Occipital lobe (tissue), 1 donor: ENCODE measurements at regions not wholly inside any gene's neighbourhood (a gene's known extent, or its start where the extent isn't known, plus 50 kb on each side); places are given as distances from the start of the nearest gene placed in this dataset.
"Not testable (repeated sequence)": the region's sequence is repeated elsewhere in the genome, so short reads cannot be mapped to it uniquely, and the experiment has no call there.

Experiments used
- DNase-seq: peaks from one replicate; lab custom pipeline; 2025; lab: John Stamatoyannopoulos, UW

- no peak for DNase-seq
Observed at GRCh38 chr1:104019675-104020049, 270.0 kb downstream of the AMY1C start.

GRCh38 chr1:104028416-104029035, 278.8 kb downstream of the AMY1C start:
- no peak for DNase-seq

- DNase-seq: no peak
Observed at GRCh38 chr1:104029456-104029970, 279.8 kb downstream of the AMY1C start.

- DNase-seq: no peak
Observed at GRCh38 chr1:104056786-104057185, 307.1 kb downstream of the AMY1C start.

GRCh38 chr1:104057219-104057898, 307.7 kb downstream of the AMY1C start:
- DNase-seq: not testable (repeated sequence)

- DNase-seq: not testable (repeated sequence)
Observed at GRCh38 chr1:104061637-104062036, 311.9 kb downstream of the AMY1C start.

GRCh38 chr1:104064399-104064798, 314.7 kb downstream of the AMY1C start:
- DNase-seq: no peak

- no peak for DNase-seq
Observed at GRCh38 chr1:104072915-104073371, 323.2 kb downstream of the AMY1C start.

GRCh38 chr1:104073463-104073902, 323.8 kb downstream of the AMY1C start:
- no peak for DNase-seq

GRCh38 chr1:104082221-104082620, 332.5 kb downstream of the AMY1C start:
- no peak for DNase-seq

- DNase-seq: no peak
Observed at GRCh38 chr1:104084380-104084779, 334.7 kb downstream of the AMY1C start.

GRCh38 chr1:104092698-104093097, 343.0 kb downstream of the AMY1C start:
- DNase-seq: no peak

GRCh38 chr1:104098837-104099236, 349.1 kb downstream of the AMY1C start:
- no peak for DNase-seq

- no peak for DNase-seq
Observed at GRCh38 chr1:104100115-104100514, 350.4 kb downstream of the AMY1C start.

- DNase-seq: no peak
Observed at GRCh38 chr1:104105465-104105864, 355.8 kb downstream of the AMY1C start.

- no peak for DNase-seq
Observed at GRCh38 chr1:104120525-104120924, 370.8 kb downstream of the AMY1C start.

GRCh38 chr1:104121271-104121670, 371.6 kb downstream of the AMY1C start:
- no peak for DNase-seq

GRCh38 chr1:104125266-104125665, 375.6 kb downstream of the AMY1C start:
- DNase-seq: no peak

GRCh38 chr1:104125970-104126369, 376.3 kb downstream of the AMY1C start:
- no peak for DNase-seq

GRCh38 chr1:104132382-104132973, 382.8 kb downstream of the AMY1C start:
- DNase-seq: no peak

GRCh38 chr1:104135036-104135435, 385.3 kb downstream of the AMY1C start:
- not testable (repeated sequence) for DNase-seq

GRCh38 chr1:104136621-104137020, 386.9 kb downstream of the AMY1C start:
- no peak for DNase-seq

- DNase-seq: no peak
Observed at GRCh38 chr1:104156738-104157137, 407.0 kb downstream of the AMY1C start.
